Stimulated activated naive CD4-positive, alpha-beta T cell (primary cell): ENCODE measurements at regions not wholly inside any gene's neighbourhood (a gene's known extent, or its start where the extent isn't known, plus 50 kb on each side); places are given as distances from the start of the nearest gene placed in this dataset.
"Not testable (repeated sequence)": the region's sequence is repeated elsewhere in the genome, so short reads cannot be mapped to it uniquely, and the experiment has no call there.

ENCODE experiments used
- DNase-seq, 6 experiments: peaks; one replicate each; lab custom pipeline; 2025; lab: John Stamatoyannopoulos, UW

DNA sequence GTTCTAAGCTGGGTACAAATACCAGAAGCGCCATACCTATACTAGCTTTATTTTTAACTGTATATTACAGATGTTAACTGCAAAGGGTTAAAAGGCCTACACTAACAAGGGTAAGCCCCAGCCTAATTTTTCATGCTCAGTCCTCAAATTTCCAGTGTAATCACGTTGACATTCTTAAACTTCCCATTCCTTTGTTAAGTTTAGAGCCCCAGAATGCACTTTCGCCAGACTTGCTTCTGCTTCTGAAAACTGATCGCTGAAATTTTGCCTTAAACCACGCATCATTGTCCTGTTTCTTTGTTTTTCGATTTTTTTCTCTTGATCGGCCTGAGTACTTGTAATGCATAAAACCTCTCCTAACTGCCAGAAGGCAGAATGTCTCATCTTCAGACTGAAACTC lies 2141.9 kb upstream of the AGA start:
- DNase-seq, result no peak

DNA sequence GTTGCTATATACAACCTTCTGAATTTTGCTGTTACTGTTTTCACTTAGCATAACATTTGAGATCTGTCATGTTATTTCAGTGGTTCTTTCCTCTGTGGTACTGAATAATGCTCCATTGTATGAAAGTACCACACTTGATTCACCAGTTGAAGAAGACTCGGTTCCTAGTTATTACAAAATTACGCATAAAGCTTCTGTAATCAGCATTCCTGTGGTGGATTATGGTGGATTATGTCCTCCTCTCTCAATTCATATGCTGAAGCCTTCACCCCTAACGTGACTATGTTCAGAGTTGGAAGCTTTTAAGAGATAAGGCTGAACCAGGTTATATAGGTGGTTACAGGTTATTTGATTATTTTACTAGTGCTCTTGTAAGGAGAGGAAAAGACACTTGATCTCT lies 2143.5 kb upstream of the AGA start:
- DNase-seq, result no peak

DNA sequence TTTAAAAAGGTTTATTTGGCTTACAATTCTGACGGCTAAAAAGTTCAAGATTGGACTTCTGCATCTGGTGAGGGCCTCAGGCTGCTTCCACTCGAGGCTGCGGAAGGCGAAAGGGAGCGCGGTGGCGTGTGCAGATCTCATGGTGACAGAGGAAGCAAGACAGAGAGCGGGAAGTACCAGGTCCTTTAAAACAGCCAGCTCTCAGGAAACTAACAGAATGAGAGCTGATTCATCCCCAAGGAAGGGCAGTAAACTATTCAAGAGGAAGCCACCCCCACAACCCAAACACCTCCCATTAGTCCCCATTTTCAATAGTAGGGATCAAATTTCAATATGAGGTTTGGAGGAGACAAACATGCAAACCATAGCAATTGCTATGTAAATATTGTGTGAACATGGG lies 2144.2 kb upstream of the AGA start:
- DNase-seq, result no peak

DNA sequence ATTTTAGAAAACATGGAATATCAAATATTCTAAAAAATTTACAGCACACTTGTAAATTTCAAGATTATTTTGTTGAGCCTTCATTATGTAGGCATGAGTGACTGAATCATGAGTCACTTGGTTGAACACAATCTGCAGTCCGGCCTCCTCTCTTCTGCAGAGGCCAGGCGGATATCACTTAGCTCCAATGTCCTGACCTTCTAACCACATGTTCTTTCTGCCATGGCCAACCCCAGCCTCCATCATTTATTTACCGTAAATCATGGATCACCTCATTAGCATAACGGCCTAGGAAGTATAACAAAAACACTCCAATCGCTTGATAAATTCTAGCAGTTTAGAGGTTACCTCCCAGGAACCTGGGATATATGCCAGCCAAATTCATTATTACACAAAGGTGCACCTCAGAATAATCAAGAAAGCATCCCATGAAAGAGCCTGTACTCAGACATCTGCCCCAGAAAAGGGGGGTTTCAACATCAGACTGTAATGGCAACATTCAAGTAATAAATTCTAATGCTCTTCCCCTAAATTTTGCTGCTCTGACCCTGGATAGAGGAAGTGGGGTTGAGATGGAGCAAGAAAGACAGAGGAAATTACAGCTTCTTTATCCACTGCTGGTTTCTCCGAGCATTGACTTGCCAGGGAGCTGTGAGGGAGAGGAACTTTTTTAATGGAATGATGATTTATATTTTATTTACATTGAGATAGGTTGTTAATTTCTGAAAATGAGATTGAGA lies 2153.6 kb upstream of the AGA start:
- no peak for DNase-seq

DNA sequence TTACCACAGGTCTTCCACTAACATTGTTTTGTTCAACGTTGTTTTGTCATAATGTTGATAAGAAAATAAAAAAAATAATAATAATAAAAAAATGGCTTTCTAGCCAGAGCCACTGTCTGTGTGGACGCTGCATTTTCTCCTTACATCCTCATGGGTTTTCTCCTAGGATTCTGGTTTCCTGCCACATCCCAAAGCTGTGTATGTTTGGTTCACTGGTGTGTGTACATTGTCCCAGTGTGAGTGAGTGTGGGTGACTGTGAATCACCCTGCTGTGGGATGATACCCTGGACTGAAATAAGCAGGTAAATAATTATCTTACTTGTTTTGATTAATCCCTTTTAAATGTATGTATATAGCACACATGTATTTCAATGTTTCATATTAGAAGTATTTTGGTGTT lies 2154.4 kb upstream of the AGA start:
- no peak for DNase-seq

DNA sequence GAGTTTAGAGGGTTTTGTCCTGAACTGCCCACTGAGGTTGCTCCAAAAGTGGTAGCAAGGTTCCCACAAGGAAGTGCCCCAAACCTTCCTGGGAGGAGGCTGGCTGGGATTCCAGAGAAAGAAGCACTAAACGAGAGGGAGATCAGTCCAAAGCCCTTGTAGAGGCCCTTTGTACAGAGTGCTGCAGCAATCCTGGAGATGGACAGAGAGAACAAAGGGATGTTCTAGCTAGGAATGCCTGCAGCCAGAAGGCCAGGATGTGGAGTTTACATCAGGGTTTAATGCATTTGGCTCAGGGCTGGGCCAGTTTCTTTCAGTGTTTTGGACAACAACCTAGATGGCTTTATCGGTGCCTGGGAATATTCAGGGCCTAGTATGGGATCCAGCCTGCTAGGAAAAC lies 2155.1 kb upstream of the AGA start:
- DNase-seq, result no peak

DNA sequence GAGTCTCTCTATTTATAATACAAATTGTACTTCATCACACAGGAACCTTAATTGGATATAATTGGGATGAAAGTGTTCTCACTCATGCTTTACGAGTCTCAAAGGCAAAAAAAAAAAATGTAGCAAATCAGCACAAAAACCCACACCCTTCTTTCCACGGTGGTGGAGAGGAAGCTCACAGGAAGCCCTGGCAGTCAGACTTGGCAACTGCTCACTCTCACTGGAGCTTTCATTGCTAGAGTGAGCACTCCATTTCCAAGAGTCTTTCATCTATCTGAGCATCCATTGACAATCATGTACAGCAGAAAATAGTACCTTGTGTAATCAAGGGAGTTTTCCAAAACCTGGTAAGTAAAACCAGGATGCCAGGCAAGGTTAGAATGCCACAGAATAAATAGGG lies 2159.4 kb upstream of the AGA start:
- DNase-seq, result no peak

DNA sequence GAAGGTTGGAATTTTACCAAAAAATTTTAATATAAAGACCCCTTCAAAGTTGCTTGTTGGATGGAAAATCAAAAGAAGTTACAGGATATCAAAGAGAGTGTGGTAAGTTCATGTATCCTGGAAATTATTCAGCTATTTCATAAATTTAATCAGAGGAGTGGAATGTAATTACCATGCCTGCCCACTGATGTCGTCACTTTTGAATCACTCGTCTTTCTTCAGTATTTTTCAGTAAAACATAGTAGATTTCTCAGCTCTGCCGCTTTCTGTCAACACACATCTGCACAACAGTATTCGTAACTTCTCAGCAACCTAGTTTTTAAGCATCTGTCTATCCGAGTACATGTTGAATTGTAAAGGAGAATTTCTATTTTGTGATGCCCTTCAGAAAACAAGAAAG lies 2163.0 kb upstream of the AGA start:
- DNase-seq, result no peak

DNA sequence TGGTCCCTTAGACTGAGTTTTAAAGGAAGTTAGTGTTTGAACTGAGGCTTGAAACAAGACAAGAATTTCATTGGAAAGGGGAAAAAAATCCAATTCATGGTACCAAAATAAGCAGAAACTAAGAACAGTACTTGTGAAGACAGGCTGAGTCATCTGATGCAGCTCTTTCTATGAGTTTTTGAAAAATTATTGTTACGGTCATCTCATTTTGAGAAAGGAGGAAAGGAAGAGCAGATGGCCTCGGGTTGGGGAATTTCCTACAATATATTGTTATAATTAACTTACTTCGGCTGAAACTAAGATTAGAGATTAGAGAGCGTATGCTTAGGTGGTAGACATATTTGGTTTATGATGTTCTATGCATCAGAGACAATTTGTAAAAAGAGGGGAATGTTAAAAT lies 2164.8 kb upstream of the AGA start:
- DNase-seq, result no peak

DNA sequence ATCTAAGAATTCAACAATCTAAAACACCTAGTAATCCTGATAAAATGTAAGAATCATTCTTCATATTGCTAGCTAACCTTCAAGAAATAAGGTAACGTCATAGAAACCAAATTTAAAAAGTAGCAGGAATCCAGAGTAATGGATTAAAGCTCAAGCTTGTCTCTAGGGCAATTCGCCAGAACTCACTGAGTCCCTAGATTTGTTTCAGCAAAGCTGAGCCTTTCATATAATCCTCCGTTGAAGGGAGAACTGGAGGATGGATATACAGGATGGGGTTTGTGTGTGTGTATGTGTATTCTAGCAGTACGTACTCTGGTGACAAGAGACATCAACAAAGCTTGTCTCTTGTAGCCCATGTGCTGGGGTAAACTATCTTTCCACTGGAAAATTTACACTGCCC lies 2173.5 kb upstream of the AGA start:
- DNase-seq, result no peak

DNA sequence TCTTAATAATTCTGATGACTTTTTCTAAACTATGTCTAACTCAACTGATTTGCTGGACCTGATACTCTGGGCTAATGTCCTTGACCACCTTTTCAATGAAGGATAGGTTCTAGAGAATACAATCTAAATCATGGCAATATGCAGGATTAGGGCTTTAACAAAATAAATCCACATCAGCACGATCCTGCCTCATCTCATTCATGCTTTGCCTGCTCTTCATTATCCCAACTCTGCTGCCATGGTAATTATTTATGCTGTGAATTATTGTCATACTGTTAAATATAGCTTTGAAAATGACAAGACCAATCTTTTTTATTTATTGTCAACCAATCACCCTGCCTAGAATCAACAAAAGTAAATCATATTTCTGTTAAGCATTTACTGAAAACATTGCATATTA lies 2176.7 kb upstream of the AGA start:
- DNase-seq, result no peak

DNA sequence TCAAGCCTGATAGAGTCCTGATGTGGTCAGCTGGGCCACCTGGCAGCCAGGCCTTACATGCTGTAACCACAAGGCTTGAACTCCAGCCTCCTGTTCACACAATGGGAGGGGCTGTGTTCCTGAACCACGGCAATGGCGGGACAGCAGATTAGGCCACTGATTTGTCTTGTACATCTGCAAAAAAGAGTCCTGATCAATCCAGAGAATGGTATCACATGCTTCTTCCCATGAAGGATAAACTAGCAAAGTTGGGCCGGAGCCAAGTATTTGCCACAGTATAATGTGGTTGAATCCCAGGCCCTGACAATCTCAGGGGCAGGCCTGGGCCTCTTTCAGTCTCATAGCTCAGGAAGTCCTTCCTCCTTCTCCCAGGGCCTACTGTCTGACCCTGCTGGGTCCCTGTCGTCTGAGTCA lies 2182.5 kb upstream of the AGA start:
- no peak for DNase-seq

DNA sequence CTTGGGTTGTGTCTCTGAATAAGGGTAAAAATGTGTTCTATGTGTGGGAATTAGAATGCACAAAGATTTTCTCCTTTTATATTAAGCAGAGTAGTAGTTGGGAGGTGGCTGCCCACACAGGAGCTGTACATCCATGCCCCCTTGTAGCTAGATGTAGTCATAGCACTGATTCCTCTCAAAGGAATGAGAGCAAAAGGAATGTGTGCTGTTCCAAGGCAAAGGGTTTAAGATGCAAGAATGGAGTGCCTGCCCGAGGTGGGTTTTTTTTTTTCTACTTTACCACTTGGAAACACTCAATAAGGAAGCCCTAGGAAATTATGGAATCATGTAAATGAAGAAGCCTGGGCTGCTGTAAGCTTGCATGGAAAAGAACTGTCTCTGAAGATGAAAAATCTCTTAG lies 2183.2 kb upstream of the AGA start:
- DNase-seq, result no peak

DNA sequence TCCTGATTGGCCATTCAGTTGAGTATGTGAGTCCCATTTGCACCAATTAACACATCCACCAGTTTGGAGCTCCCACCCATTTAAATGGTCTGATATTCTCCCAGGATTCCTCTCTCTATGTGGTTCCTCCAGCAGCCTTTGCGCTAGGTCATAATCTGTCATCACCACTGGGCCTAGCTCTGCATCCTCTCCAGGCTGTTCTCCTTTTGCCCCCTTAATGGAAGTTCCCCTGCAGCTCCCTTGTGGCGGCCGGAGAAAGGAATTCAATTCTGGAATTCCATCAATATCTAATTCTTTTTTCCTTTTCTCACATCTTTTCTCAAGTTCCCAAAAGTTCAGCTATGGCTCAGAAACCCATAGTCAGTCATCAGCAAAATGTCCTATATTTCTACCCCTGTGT lies 2184.4 kb upstream of the AGA start:
- DNase-seq, result no peak

DNA sequence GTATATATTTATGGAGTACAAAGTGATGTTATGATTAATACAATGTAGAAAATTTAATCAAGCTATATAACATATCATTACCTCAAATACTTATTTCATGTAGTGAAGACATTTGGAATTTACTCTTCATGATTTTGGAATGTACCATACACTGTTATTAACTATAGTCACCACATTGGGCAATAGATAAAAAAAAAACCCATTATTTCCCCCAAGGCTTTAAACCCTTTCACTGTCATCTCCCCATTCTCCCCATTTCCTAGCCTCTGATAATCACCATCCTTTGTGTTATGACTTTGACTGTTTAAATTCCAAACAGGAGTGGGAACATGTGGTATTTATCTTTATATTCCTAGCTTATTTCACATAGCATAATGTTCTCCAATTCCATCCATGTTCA lies 2189.1 kb upstream of the AGA start:
- DNase-seq, result no peak

DNA sequence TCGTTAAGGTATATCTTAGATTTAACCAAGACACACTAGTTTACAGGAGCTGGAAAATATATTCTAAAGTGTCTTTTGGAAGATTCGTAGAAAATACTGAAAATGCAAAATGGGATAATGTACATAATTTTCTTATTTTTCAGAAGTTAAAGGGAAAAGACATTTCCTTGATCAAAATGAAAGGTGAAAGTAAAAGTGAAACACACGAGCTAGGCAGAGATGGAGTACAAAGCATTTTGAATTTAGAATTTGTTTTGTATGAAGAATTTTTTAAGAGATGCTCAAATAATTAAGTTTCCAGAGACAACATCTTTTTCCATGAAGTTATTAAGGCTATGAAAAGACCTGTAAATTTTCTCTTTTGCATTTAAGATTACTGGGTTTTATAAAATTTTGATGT lies 2192.6 kb upstream of the AGA start:
- no peak for DNase-seq

DNA sequence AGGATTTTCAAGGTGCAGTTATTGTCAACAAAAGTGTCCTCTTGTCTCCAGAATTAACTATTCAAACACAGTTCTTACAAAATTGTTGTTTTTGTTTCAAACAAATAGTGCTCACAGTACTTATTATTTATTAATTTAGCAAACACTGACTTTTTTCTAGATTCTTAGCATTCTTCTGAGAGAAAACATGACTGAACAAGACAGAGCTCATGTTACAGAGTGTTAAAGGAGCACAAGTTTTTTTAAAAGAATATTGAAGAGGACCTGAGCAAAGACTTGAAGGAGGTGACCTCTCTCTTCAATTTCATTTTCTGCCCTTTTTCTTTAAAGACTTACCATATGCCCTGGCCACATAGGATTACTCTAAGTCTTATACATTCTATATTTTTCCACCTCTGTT lies 2220.3 kb upstream of the AGA start:
- DNase-seq, result no peak

DNA sequence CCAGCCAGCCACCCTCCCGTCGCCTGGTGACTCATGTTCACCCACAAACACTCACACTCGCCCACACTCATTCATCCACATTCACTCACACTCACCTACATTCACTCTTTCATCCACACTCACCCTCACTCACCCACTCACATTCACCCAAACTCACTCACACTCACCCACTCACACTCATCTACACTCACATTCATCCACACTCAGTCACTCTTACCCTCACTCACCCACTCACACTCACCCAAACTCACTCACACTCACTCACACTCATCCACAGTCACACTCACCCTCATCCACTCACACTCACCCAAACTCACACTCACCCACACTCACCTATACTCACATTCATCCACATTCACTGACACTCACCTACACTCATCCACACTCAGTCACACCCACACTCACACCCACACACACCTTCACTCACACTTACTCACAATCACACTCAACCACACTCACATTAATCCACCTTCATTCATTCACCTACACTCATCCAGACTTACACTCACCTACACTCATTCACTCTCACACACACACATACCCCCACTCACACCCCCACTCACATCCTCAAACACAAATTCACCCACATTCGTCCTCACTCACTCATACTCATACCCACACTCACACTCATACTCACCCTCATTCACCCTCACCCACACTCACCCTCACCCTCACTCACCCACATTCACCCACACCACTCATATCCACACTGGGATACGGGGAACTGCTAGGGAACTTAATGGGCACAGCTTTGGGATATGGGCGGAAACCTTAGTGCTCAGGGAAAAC lies 2221.6 kb upstream of the AGA start:
- DNase-seq, result no peak

DNA sequence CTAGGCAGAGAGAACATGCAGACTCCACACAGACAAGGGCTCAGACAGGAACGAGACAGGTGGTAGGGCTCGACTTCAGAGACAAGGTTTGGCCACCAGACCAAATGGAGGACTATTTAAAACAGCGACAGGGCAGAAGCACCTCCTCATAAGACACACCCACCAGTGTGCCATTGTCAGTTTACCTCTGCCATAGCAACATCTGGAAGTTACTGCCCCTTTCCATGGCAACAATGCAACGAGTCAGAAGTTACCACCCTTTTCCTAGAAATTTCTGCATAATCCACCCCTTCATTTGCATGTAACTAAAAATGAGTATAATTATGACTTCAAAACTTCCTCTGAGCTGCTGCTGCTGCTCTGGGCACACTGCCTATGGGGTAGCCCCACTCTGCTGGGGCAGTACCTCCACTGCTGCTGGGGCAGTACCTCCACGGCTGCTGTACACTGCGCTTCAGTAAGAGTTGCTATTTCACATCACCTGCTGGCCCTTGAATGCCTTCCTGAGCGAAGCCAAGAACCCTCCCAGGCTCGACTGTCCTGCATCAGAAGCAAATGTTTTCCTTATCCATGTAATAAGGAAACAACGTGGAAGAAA lies 2222.3 kb upstream of the AGA start:
- DNase-seq, result no peak

DNA sequence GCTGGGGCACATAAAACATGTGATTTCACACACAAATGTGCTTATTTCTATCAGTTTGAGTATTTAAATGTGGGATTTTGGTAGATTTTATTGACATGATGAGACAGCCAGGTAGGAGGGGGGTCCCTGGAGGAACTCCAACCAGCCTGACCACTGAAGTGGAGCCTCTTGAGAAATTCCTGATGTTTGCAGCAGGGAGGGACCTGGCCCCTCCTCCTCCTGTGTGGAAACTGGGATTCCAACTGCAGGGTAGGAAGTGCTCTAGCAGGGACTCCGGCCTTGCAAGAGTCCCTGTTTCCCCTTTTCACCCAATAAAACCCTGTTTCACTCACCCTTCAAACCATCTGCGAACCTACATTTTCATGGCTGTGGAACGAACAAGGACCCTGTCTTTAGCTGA lies 2224.0 kb upstream of the AGA start:
- DNase-seq, result no peak

DNA sequence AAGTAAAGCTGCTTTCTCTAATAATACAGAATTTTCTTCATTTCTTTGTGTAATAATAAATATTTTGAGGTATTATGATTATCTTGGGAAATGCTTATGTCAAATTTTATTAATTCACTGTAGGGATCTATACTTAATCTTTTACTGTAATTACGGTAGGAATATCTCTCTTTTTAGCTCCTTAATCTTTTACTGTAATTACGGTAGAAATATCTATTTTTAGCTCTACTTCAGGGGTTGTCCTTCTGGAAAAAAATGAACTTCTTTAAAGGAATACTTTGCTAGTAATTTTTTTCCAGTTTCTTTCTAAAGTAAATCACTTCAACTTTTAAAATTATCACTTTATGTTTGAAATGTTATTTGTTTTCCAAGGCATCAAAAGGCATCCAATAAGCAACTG lies 2229.4 kb upstream of the AGA start:
- no peak for DNase-seq

DNA sequence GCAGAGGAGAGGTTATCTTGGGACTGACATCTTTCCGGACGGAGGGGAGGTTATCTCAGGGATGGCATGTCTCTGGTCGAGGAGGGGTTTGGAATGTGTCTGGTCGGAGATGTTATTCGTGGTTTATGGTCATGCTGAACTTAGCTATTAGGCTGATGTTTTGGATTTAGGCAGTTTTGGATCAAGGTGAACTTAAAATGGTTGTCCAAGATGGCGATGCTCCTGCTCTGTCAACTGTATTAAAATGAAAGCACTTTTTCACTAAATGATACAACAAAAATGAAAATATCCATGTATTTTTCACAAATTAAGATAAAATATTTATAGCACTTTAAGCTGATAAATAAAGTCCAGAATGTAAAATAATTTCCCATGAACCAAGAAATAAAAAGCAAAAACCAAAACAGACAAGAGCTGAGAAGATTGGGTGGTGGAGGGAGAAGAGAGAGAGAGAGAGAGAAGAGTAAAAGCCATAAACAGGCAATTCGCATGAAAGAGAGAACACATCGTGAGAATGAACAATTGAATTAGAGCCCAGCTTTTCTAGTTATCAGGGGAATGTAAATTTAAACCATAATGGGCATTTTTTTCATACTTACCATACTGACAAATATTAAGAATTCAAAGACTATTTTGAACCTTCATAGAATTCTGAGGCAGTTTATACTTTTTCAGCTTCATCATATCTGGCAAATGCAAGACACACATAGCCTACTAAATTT lies 2236.0 kb upstream of the AGA start:
- no peak for DNase-seq

DNA sequence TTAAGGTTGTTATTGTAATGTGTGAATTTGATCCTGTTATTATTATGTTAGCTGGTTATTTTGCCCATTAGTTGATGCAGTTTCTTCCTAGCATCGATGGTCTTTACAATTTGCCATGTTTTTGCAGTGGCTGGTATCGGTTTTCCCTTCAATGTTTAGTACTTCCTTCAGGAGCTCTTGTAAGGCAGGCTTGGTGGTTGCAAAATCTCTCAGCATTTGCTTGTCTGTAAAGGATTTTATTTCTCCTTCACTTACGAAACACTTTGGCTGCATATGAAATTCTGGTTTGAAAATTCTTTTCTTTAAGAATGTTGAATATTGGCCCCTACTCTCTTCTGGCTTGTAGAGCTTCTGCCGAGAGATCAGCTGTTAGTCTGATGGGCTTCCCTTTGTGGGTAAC lies 2241.4 kb upstream of the AGA start:
- not testable (repeated sequence) for DNase-seq
